CD14-positive monocyte (primary cell): ENCODE measurements at regions not wholly inside any gene's neighbourhood (a gene's known extent, or its start where the extent isn't known, plus 50 kb on each side); places are given as distances from the start of the nearest gene placed in this dataset.

Experiments
- DNase-seq, 3 donors: peaks; one replicate each; pipeline ENCODE4 v3.0.0-alpha.2; 2011 to 2022
- H2AFZ ChIP-seq: 2 replicates; pipeline ENCODE4 v1.6.0; 2012; ENCODE audit warnings: mild to moderate bottlenecking, low read depth, low read length, inconsistent platforms; ENCODE audit not compliant: insufficient read depth, poor library complexity, severe bottlenecking
- H3K27ac ChIP-seq, 2 donors: 1 replicate in 1 of 2; 2 replicates in 1 of 2; pipeline ENCODE4 v1.5.1; 2012 to 2013; ENCODE audit warnings: low read length in 2 of 2, control low read depth in 1 of 2, inconsistent platforms in 1 of 2, low read depth in 1 of 2, mild to moderate bottlenecking in 1 of 2
- H3K27me3 ChIP-seq, 2 donors: one replicate each; pipeline versions ENCODE4 v1.6.0 to v1.6.1; 2011 to 2013; ENCODE audit warnings: low read length in 2 of 2; ENCODE audit not compliant: control insufficient read depth in 2 of 2, insufficient read depth in 2 of 2
- H3K36me3 ChIP-seq, 2 donors: replicated peaks in 1 of 2; 1 replicate in 1 of 2; 2 replicates in 1 of 2; pipeline versions ENCODE4 v1.5.1 to v1.6.1; 2012 to 2013; ENCODE audit warnings: low read length in 2 of 2, control low read depth in 1 of 2, inconsistent platforms in 1 of 2, mild to moderate bottlenecking in 1 of 2; ENCODE audit not compliant: insufficient read depth in 2 of 2, control insufficient read depth in 1 of 2
- H3K4me1 ChIP-seq, 2 donors: 1 replicate in 1 of 2; 2 replicates in 1 of 2; pipeline versions ENCODE4 v1.5.1 to v1.6.1; 2012 to 2013; ENCODE audit warnings: low read length in 2 of 2, control low read depth in 1 of 2, inconsistent platforms in 1 of 2, mild to moderate bottlenecking in 1 of 2, moderate library complexity in 1 of 2; ENCODE audit not compliant: insufficient read depth in 2 of 2, control insufficient read depth in 1 of 2
- H3K4me2 ChIP-seq: replicated peaks from 2 replicates; pipeline ENCODE3; 2012; ENCODE audit warnings: low read length, moderate library complexity, mild to moderate bottlenecking; ENCODE audit not compliant: poor library complexity, severe bottlenecking; ENCODE audit errors: extremely low read depth
- H3K4me3 ChIP-seq, 3 experiments: fragments of 200-600 bp in 1 of 3; sonication (generic) in 1 of 3; replicated peaks in 1 of 3; 1 replicate in 2 of 3; 2 replicates in 1 of 3; pipeline ENCODE4 v1.5.1; 2011 to 2013; ENCODE audit warnings: low read length in 3 of 3, mild to moderate bottlenecking in 3 of 3, control low read depth in 2 of 3, low read depth in 2 of 3, inconsistent platforms in 1 of 3, moderate library complexity in 1 of 3
- H3K79me2 ChIP-seq: 2 replicates; pipeline ENCODE4 v1.6.0; 2012; ENCODE audit warnings: mild to moderate bottlenecking, control low read depth, inconsistent platforms, low read length, moderate library complexity; ENCODE audit not compliant: insufficient read depth
- H3K9ac ChIP-seq: 2 replicates; pipeline ENCODE4 v1.6.0; 2017; ENCODE audit warnings: low read length, mild to moderate bottlenecking; ENCODE audit not compliant: insufficient read depth, poor library complexity, severe bottlenecking
- H3K9me3 ChIP-seq, 2 donors: replicated peaks in 1 of 2; 1 replicate in 1 of 2; 2 replicates in 1 of 2; pipeline versions ENCODE4 v1.5.1 to v1.6.1; 2012 to 2013; ENCODE audit warnings: low read length in 2 of 2, control low read depth in 1 of 2; ENCODE audit not compliant: control insufficient read depth in 1 of 2, insufficient read depth in 1 of 2
- H4K20me1 ChIP-seq: 2 replicates; pipeline ENCODE4 v1.6.0; 2012; ENCODE audit warnings: mild to moderate bottlenecking, low read length, control low read depth, moderate library complexity; ENCODE audit not compliant: insufficient read depth
- H3K27ac Mint-ChIP-seq, 7 donors: one replicate each; pipeline ENCODE4 v1.8.0; 2020; ENCODE audit warnings: mild to moderate bottlenecking in 7 of 7, mixed read lengths in 7 of 7, moderate library complexity in 6 of 7, inconsistent platforms in 2 of 7
- H3K27me3 Mint-ChIP-seq, 3 donors: one replicate each; pipeline ENCODE4 v1.8.0; 2021 to 2022; ENCODE audit warnings: low read depth in 3 of 3, mild to moderate bottlenecking in 3 of 3, mixed read lengths in 3 of 3, moderate library complexity in 3 of 3, inconsistent platforms in 1 of 3
- H3K36me3 Mint-ChIP-seq, 2 donors: one replicate each; pipeline ENCODE4 v1.8.0; 2020; ENCODE audit warnings: mixed read lengths in 2 of 2, inconsistent platforms in 1 of 2, mild to moderate bottlenecking in 1 of 2
- H3K4me1 Mint-ChIP-seq: one replicate; pipeline ENCODE4 v1.8.0; 2020; ENCODE audit warnings: mild to moderate bottlenecking, mixed read lengths
- H3K4me3 Mint-ChIP-seq, 2 donors: one replicate each; pipeline ENCODE4 v1.8.0; 2020; ENCODE audit warnings: mild to moderate bottlenecking in 2 of 2, mixed read lengths in 2 of 2, moderate library complexity in 1 of 2
- H3K9me3 Mint-ChIP-seq, 7 donors: one replicate each; pipeline ENCODE4 v1.8.0; 2020 to 2022; ENCODE audit warnings: mixed read lengths in 7 of 7, mild to moderate bottlenecking in 6 of 7, moderate library complexity in 6 of 7, inconsistent platforms in 2 of 7
- WGBS: methylation state at CpG from one replicate; pipeline ENCODE4 v1.1.5; 2013; ENCODE audit warnings: missing lambda C conversion rate; ENCODE audit not compliant: insufficient coverage; 5-methylcytosine and 5-hydroxymethylcytosine counted together
- intact Hi-C, 2 donors: fragments of 100-400 bp; cut with micrococcal nuclease; formaldehyde crosslinking; loops; one replicate each; pipeline versions ENCODE4 v1.15.0 to v1.15.1; 2023
- TF ChIP-seq, protein P1 (sequence below): fragments of 200-600 bp; IDR thresholded peaks from one replicate; pipeline ENCODE4 v1.8.0; 2022; ENCODE audit warnings: antibody characterized with exemption, mild to moderate bottlenecking

DNA sequence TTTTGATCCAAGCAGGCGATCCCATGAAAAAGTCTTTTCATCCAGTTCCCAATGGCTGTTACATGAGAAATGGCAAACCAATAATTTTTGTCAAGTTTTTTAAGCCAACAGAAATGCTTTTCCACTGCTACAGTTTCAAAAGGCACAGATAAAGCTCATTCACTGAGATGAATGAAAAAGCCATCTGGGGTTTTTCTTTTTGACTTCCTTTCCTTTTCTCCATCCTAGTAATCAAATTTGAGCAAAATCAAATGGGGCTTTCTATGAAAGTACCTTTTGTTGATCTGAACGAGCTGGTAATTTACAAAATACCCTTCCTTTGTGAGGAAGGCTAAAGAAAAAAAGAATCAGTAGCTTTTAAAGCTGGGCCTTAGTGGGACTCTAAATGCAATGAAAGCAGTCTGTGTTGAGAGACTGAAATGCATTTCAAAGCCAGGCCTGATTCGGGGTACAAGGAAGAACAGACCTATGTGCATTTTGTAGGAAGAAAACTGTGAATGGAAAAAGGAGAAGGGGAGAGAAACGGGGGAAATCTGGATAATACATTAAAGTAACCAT is 185.2 kb upstream of the DNAJC19 start:
- no peaks in the 10 kb centered on the region for H3K9me3 ChIP-seq
- TF ChIP-seq, protein P1, sequence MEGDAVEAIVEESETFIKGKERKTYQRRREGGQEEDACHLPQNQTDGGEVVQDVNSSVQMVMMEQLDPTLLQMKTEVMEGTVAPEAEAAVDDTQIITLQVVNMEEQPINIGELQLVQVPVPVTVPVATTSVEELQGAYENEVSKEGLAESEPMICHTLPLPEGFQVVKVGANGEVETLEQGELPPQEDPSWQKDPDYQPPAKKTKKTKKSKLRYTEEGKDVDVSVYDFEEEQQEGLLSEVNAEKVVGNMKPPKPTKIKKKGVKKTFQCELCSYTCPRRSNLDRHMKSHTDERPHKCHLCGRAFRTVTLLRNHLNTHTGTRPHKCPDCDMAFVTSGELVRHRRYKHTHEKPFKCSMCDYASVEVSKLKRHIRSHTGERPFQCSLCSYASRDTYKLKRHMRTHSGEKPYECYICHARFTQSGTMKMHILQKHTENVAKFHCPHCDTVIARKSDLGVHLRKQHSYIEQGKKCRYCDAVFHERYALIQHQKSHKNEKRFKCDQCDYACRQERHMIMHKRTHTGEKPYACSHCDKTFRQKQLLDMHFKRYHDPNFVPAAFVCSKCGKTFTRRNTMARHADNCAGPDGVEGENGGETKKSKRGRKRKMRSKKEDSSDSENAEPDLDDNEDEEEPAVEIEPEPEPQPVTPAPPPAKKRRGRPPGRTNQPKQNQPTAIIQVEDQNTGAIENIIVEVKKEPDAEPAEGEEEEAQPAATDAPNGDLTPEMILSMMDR = no peak
- Mint-ChIP-seq H3K27me3 (peaks cover 2 to 6% (median 3%) of the 10 kb centered on the region in 3 donors), H3K4me1 (no peaks in the 10 kb centered on the region), H3K4me3 (no peak overlapping the region), H3K9me3 (peaks cover 0 to 1% (median 0%) of the 10 kb centered on the region in 7 donors), H3K36me3 (no peaks in the 10 kb centered on the region), H3K27ac (no peak overlapping the region)
- no peaks in the 10 kb centered on the region for H3K4me1 ChIP-seq
- no peak for DNase-seq
- intact Hi-C loops = no loop called here
- no peak overlapping the region for H3K27ac ChIP-seq
- no peak overlapping the region for H2AFZ ChIP-seq
- H3K79me2 ChIP-seq = no peaks in the 10 kb centered on the region
- H3K4me3 ChIP-seq = no peak overlapping the region
- H4K20me1 ChIP-seq = no peaks in the 10 kb centered on the region
- WGBS = 100% methylated on average over 1 of the region's 4 CpGs
- no peaks in the 10 kb centered on the region for H3K27me3 ChIP-seq
- no peak overlapping the region for H3K4me2 ChIP-seq
- no peaks in the 10 kb centered on the region for H3K36me3 ChIP-seq
- no peak overlapping the region for H3K9ac ChIP-seq

DNA sequence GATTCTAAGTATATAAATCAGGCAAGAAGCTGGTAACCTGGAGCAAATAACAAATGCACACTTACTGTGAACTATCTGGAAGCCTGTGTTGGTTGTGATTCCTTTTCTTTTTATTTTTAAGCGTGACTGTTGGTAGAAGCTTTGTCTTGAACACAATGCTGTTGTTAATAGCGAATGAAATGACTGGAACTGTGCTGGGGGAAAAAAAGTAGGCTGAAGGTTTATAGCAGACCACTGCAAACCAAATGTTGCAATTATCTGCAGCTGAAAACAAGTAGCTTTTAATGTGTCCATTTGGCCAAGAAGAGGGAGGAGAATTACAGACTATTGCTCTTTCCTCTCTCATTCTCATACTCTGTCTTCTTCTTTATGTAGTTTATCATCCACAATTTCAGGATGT is 184.5 kb upstream of the DNAJC19 start:
- intact Hi-C loops = no loop called here
- H3K27me3 Mint-ChIP-seq = peaks cover 0 to 2% (median 2%) of the 10 kb centered on the region in 3 donors
- TF ChIP-seq, protein P1 = no peak
- no peak for DNase-seq
- H3K4me1 ChIP-seq = no peaks in the 10 kb centered on the region
- H4K20me1 ChIP-seq = no peaks in the 10 kb centered on the region
- H3K4me1 Mint-ChIP-seq = no peaks in the 10 kb centered on the region
- H3K27me3 ChIP-seq = no peaks in the 10 kb centered on the region
- no peak overlapping the region for H3K27ac ChIP-seq
- no peak overlapping the region for H3K9ac ChIP-seq
- H3K36me3 Mint-ChIP-seq = no peaks in the 10 kb centered on the region
- H3K9me3 ChIP-seq = no peaks in the 10 kb centered on the region
- H3K4me3 ChIP-seq = no peak overlapping the region
- no peak overlapping the region for H2AFZ ChIP-seq
- peaks cover 0 to 1% (median 0%) of the 10 kb centered on the region in 7 donors for H3K9me3 Mint-ChIP-seq
- H3K36me3 ChIP-seq = no peaks in the 10 kb centered on the region
- H3K79me2 ChIP-seq = no peaks in the 10 kb centered on the region
- H3K4me3 Mint-ChIP-seq = no peak overlapping the region
- WGBS = 100% methylated on average over 2 of the region's 2 CpGs
- no peak overlapping the region for H3K27ac Mint-ChIP-seq
- H3K4me2 ChIP-seq = no peak overlapping the region
